Muscle of arm (tissue), 1 donor: ENCODE measurements at regions not wholly inside any gene's neighbourhood (a gene's known extent, or its start where the extent isn't known, plus 50 kb on each side); places are given as distances from the start of the nearest gene placed in this dataset.
"Not testable (repeated sequence)": the region's sequence is repeated elsewhere in the genome, so short reads cannot be mapped to it uniquely, and the experiment has no call there.

Source experiments
- DNase-seq: peaks from one replicate; pipeline ENCODE4 v3.0.0-alpha.2; 2013

GRCh38 chr18:29378651-29379136, 1201.8 kb upstream of the CDH2 start:
- DNase-seq: no peak

DNA sequence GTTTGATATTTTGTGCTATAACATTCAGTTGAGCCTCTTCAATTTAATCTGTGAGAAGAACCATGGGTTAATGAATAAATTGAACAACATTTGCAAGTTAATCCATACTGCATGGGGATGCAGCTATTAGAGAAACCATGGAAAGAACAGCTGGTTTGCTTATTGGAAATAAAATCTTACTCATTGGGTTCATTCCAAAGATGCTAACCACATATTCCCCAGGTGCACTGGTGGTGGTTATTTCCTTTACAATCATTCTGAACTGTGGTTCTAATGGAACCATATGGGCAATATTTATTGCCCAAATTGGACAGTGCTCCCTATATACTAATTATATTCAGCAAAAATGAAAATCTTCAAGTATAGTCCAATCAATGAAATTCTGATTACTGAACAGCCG, 1200.4 kb upstream of the CDH2 start:
- DNase-seq: no peak

DNA sequence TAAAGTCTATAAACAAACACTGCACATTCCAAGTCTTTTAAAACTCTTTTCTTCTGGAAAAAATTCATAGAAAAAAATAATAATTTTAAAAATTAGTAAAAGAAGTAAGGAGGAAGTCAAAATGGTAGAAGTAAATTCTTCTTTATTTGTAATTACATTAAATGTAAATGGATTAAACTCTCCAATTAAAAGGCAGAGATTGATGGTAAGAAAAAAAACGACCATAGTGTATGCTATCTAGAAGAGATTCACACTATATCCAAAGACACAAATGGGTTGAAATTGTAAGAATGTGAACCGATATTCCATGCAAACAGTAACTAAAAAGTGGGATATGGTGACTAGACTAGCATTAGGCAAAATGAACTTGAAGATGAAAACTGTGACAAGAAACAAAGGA, 1196.1 kb upstream of the CDH2 start:
- no peak for DNase-seq

- no peak for DNase-seq
Measured at GRCh38 chr18:29361843-29362242, 1184.9 kb upstream of the CDH2 start.

DNA sequence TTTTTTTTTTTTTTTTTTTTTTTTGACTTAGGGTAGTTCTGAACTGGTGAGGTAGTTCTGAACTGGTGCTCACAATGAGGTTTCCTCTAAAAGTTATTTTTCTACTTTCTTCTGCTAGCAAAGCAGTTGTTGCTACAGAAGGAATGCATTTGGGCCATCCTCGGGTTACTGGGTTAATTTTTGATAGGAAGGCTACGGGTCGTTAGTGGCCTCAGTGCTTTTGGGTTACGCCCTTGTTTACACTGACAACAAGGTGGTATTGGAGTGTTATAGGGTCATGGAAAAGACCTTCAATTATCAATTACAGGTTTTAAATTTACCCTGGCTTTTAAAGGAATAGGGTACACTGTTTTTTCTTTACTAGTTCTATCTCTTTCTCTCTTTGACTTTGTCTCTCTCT, 1183.7 kb upstream of the CDH2 start:
- not testable (repeated sequence) for DNase-seq

DNA sequence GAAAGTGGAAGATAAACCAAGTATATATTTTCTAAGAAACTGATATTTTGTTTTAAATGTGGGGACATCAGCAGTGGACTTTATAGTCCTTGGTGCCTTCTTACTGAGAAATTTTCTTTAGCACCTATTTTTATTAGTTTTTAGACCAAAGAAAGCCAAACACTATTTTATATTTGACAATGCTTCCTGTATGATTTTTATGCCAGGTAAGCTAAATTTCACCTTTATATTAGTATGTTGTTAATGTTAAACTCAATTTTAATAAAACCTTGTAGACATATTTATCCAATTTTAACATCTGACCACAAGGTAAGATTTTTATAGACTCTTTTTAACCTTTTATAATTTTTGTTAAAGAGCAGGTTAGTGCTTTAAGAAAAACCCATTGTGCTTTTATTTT, 1182.3 kb upstream of the CDH2 start:
- not testable (repeated sequence) for DNase-seq

DNA sequence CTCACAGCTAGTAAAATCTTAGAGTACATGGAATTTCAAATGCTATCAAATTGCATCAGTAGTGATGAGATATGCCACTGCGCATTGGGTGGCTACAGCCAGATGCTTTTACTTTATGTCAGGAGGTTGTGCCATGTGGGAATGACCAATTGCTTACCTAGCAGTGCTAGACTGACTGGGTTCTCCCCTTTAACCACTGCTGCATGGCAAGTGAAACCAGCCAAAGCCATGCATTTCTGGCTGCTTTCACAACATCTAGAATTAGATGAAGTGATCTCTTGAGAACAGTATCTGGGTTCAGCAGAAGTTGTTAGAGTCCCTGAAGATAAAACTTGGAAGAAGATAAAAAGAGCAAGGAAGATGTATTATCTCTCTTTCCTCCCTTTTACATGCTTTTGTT, 1174.2 kb upstream of the CDH2 start:
- DNase-seq: no peak

- no peak for DNase-seq
Measured at GRCh38 chr18:29328932-29329331, 1152.0 kb upstream of the CDH2 start.

GRCh38 chr18:29326214-29326613, 1149.3 kb upstream of the CDH2 start:
- DNase-seq: no peak

DNA sequence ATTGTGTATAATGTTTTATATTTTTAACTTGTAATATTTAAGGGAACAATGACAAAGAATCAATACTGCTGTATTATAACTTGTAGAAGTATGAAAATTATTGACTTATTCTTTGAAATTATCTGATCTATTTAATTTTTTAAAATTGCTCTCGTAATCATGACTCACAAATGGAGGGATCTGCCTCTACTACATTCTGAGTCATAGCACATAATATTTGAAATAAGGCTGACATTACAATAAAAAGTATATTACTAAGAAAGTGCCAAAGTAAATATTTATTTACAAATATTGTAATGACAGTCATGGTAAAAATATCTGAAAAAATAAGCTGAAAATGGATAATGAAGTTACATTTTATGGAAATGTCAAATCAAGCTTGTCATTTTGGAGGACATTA, 1144.6 kb upstream of the CDH2 start:
- no peak for DNase-seq

- no peak for DNase-seq
Measured at GRCh38 chr18:29313312-29313711, 1136.4 kb upstream of the CDH2 start.

- no peak for DNase-seq
Measured at GRCh38 chr18:29311580-29311979, 1134.7 kb upstream of the CDH2 start.

GRCh38 chr18:29309366-29309765, 1132.4 kb upstream of the CDH2 start:
- no peak for DNase-seq

DNA sequence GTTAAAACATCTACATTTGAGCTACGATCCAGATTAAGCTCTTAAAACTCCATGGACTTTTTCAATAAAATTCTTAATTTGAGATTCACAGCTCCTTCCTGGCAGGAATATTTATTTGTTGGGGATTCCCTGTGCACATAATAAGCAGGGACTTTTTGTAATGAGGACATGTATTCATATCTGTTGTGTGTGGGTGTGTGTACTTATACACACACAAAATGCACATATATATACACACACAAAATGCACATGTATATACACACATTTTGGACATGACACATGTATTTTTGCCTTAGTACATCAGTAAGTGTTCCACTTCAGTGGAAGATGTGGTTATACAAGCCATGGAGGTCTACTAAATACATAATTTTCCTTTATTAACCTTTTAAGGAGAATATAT, 1131.1 kb upstream of the CDH2 start:
- DNase-seq: no peak

DNA sequence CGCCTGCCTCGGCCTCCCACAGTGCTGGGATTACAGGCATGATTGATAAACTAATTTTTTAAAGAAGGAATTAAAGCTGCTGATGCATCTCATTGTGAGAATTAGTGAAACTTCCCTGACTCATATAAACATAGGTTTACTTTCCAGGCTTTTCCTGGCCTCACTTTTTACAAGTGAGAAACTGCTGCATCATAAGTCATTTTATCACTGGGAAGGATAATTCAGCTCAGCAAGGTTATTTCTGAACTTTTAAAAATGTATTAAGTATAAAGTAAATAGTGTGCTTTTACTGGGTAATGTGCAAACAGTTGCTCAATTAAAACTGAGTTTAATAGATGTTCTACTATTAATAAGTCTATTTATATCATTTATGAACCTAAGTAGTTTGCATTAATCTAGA, 1130.3 kb upstream of the CDH2 start:
- no peak for DNase-seq

GRCh38 chr18:29305516-29305915, 1128.6 kb upstream of the CDH2 start:
- no peak for DNase-seq

- no peak for DNase-seq
Measured at GRCh38 chr18:29301048-29301447, 1124.1 kb upstream of the CDH2 start.

GRCh38 chr18:29285471-29285870, 1108.5 kb upstream of the CDH2 start:
- no peak for DNase-seq

GRCh38 chr18:29271501-29271900, 1094.6 kb upstream of the CDH2 start:
- DNase-seq: no peak

- peak; percentile 21 for DNase-seq
Measured at GRCh38 chr18:29259838-29260237, 1082.9 kb upstream of the CDH2 start.

GRCh38 chr18:29254123-29254522, 1077.2 kb upstream of the CDH2 start:
- DNase-seq: no peak

GRCh38 chr18:29251681-29252080, 1074.8 kb upstream of the CDH2 start:
- DNase-seq: no peak

- DNase-seq: no peak
Measured at GRCh38 chr18:29250843-29251242, 1073.9 kb upstream of the CDH2 start.

DNA sequence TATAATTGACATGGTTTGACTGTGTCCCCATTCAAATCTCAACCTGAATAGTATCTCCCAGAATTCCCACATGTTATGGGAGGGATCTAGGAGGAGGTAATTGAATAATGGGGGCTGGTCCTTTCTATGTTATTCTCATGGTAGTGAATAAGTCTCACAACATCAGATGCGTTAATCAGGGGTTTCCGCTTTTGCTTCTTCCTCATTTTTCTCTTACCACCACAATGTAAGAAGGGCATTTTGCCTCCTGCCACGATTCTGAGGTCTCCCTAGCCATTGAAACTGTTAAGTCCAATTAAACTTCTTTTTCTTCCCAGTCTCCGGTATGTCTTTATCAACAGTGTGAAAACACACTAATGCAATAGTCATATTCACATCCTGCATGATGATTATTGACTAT, 1073.3 kb upstream of the CDH2 start:
- DNase-seq: no peak

DNA sequence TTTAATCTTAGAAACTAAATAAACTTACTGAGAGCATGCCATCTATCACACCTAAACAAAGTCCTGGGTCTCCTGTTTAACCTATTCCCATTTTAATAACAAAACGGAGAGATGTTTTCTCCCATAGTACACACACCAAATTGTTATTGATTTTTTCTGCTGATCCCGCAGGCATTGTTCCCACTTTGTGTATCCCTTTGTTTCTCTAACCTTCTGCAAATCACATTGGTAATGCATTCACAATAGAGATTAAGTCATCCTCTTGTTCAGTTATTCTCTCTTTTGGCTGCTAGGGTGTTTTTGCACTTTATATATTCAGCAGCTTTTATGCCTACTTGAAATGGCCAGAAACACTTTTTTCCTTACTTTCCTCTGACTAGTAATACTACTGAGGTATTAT, 1071.9 kb upstream of the CDH2 start:
- DNase-seq: no peak
